Transverse colon (tissue), 4 donors: ENCODE measurements at regions not wholly inside any gene's neighbourhood (a gene's known extent, or its start where the extent isn't known, plus 50 kb on each side); places are given as distances from the start of the nearest gene placed in this dataset.

Experiments
- CTCF ChIP-seq, 5 experiments: fragments of 200-600 bp in 3 of 5; fragments of 450-650 bp in 2 of 5; sonication (generic) in 3 of 5; IDR thresholded peaks; 1 replicate in 2 of 5; 2 replicates in 3 of 5; pipeline ENCODE4 v1.5.1; 2016 to 2017; ENCODE audit warnings: antibody characterized with exemption in 5 of 5, inconsistent platforms in 3 of 5, mild to moderate bottlenecking in 2 of 5, moderate library complexity in 1 of 5
- POLR2A ChIP-seq: fragments of 450-650 bp; IDR thresholded peaks from one replicate; pipeline ENCODE4 v1.6.1; 2016; ENCODE audit warnings: antibody characterized with exemption, mild to moderate bottlenecking, moderate library complexity
- POLR2AphosphoS5 ChIP-seq, 3 donors: sonication (generic); formaldehyde crosslinking; IDR thresholded peaks; one replicate each; pipeline ENCODE4 v1.6.1; 2016; ENCODE audit warnings: antibody characterized with exemption in 3 of 3

DNA sequence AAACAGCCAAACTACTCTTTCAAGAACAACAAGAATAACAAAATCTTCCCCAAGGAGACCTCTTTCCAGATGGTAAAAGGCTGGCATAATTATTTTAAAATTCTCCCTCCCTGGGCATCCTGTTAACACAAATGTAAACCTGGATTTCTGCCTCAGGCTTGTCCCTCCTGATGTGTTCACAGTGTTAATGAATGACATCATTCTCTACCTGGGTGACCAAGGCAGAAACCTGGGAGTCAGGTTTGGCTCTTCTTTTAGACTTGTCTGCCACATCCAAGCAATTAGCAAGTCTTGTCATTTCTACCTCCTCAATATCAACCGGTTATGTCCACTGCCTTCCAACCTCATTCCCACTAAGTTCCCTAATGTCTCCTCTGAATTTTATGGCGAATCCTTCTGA is 368.7 kb upstream of the TBL1XR1 start:
- TF ChIP-seq CTCF (IDR thresholded peaks at IDR 0.05): no peak
- no peak for TF ChIP-seq POLR2AphosphoS5 (IDR thresholded peaks at IDR 0.05)
- TF ChIP-seq POLR2A: no peak
